Duodenal mucosa (tissue), 2 donors: ENCODE measurements at regions not wholly inside any gene's neighbourhood (a gene's known extent, or its start where the extent isn't known, plus 50 kb on each side); places are given as distances from the start of the nearest gene placed in this dataset.

Experiments used
- H3K27ac ChIP-seq: one replicate; pipeline ENCODE4 v1.7.0; 2013; ENCODE audit warnings: low read depth, low read length
- H3K27me3 ChIP-seq, 2 donors: one replicate each; pipeline ENCODE4 v1.7.0; 2013; ENCODE audit warnings: low read length in 2 of 2, control low read depth in 1 of 2; ENCODE audit not compliant: insufficient read depth in 2 of 2, control insufficient read depth in 1 of 2
- H3K36me3 ChIP-seq, 2 donors: one replicate each; pipeline ENCODE4 v1.7.0; 2013; ENCODE audit warnings: low read length in 2 of 2, control low read depth in 1 of 2; ENCODE audit not compliant: insufficient read depth in 2 of 2, control insufficient read depth in 1 of 2
- H3K4me1 ChIP-seq, 2 donors: one replicate each; pipeline ENCODE4 v1.7.0; 2013; ENCODE audit warnings: low read length in 2 of 2, control low read depth in 1 of 2; ENCODE audit not compliant: insufficient read depth in 2 of 2, control insufficient read depth in 1 of 2
- H3K4me3 ChIP-seq, 2 donors: one replicate each; pipeline ENCODE4 v1.7.0; 2013; ENCODE audit warnings: low read length in 2 of 2, low read depth in 1 of 2
- H3K9ac ChIP-seq, 2 donors: one replicate each; pipeline ENCODE4 v1.7.0; 2013; ENCODE audit warnings: low read length in 2 of 2, low read depth in 1 of 2
- H3K9me3 ChIP-seq, 2 donors: one replicate each; pipeline ENCODE4 v1.7.0; 2013; ENCODE audit warnings: low read length in 2 of 2, control low read depth in 1 of 2; ENCODE audit not compliant: control insufficient read depth in 1 of 2

- Histone ChIP-seq H3K9me3 (no peaks in the 10 kb centered on the region), H3K27ac (no peak overlapping the region), H3K4me3 (no peak overlapping the region), H3K9ac (no peak overlapping the region), H3K27me3 (no peaks in the 10 kb centered on the region), H3K4me1 (no peaks in the 10 kb centered on the region), H3K36me3 (no peaks in the 10 kb centered on the region)
Measured at GRCh38 chr10:58017719-58018367, 249.9 kb downstream of the IPMK start.

GRCh38 chr10:58016614-58017013 lies 251.1 kb downstream of the IPMK start:
- Histone ChIP-seq H3K27me3 (no peaks in the 10 kb centered on the region), H3K9me3 (no peaks in the 10 kb centered on the region), H3K4me3 (no peak overlapping the region), H3K4me1 (no peaks in the 10 kb centered on the region), H3K36me3 (no peaks in the 10 kb centered on the region), H3K9ac (no peak overlapping the region), H3K27ac (no peak overlapping the region)

GRCh38 chr10:58014436-58014835 lies 253.3 kb downstream of the IPMK start:
- H3K4me1 ChIP-seq, result no peaks in the 10 kb centered on the region
- no peak overlapping the region for H3K27ac ChIP-seq
- H3K27me3 ChIP-seq, result no peaks in the 10 kb centered on the region
- no peak overlapping the region for H3K4me3 ChIP-seq
- H3K9me3 ChIP-seq, result no peaks in the 10 kb centered on the region
- H3K9ac ChIP-seq, result no peak overlapping the region
- no peaks in the 10 kb centered on the region for H3K36me3 ChIP-seq

- Histone ChIP-seq H3K36me3 (no peaks in the 10 kb centered on the region), H3K9ac (no peak overlapping the region), H3K27ac (no peak overlapping the region), H3K4me1 (no peaks in the 10 kb centered on the region), H3K27me3 (no peaks in the 10 kb centered on the region), H3K4me3 (no peak overlapping the region), H3K9me3 (no peaks in the 10 kb centered on the region)
Measured at GRCh38 chr10:58013406-58013805, 254.3 kb downstream of the IPMK start.

- Histone ChIP-seq H3K36me3 (no peaks in the 10 kb centered on the region), H3K4me3 (no peak overlapping the region), H3K27ac (no peak overlapping the region), H3K4me1 (no peaks in the 10 kb centered on the region), H3K9me3 (no peaks in the 10 kb centered on the region), H3K9ac (no peak overlapping the region), H3K27me3 (peaks cover 0 to 6% of the 10 kb centered on the region in 2 donors)
Measured at GRCh38 chr10:58010073-58010702, 257.5 kb downstream of the IPMK start.

- no peak overlapping the region for H3K9ac ChIP-seq
- no peak overlapping the region for H3K4me3 ChIP-seq
- H3K27me3 ChIP-seq, result peaks cover 0 to 6% of the 10 kb centered on the region in 2 donors
- H3K4me1 ChIP-seq, result no peaks in the 10 kb centered on the region
- no peaks in the 10 kb centered on the region for H3K36me3 ChIP-seq
- H3K27ac ChIP-seq, result no peak overlapping the region
- no peaks in the 10 kb centered on the region for H3K9me3 ChIP-seq
Measured at GRCh38 chr10:58003945-58004344, 263.7 kb downstream of the IPMK start.

GRCh38 chr10:58001159-58001558 lies 266.5 kb downstream of the IPMK start:
- no peak overlapping the region for H3K4me3 ChIP-seq
- no peaks in the 10 kb centered on the region for H3K4me1 ChIP-seq
- no peak overlapping the region for H3K9ac ChIP-seq
- no peaks in the 10 kb centered on the region for H3K27me3 ChIP-seq
- no peaks in the 10 kb centered on the region for H3K36me3 ChIP-seq
- H3K27ac ChIP-seq, result no peak overlapping the region
- no peaks in the 10 kb centered on the region for H3K9me3 ChIP-seq

- Histone ChIP-seq H3K9me3 (no peaks in the 10 kb centered on the region), H3K4me1 (no peaks in the 10 kb centered on the region), H3K4me3 (no peak overlapping the region), H3K27ac (no peak overlapping the region), H3K27me3 (no peaks in the 10 kb centered on the region), H3K9ac (no peak overlapping the region), H3K36me3 (no peaks in the 10 kb centered on the region)
Measured at GRCh38 chr10:57996536-57996935, 271.2 kb downstream of the IPMK start.

- no peak overlapping the region for H3K4me3 ChIP-seq
- H3K9ac ChIP-seq, result no peak overlapping the region
- H3K27me3 ChIP-seq, result no peaks in the 10 kb centered on the region
- H3K36me3 ChIP-seq, result no peaks in the 10 kb centered on the region
- H3K27ac ChIP-seq, result no peak overlapping the region
- no peaks in the 10 kb centered on the region for H3K9me3 ChIP-seq
- H3K4me1 ChIP-seq, result no peaks in the 10 kb centered on the region
Measured at GRCh38 chr10:57993302-57993701, 274.4 kb downstream of the IPMK start.

GRCh38 chr10:57992321-57993077 lies 275.2 kb downstream of the IPMK start:
- no peaks in the 10 kb centered on the region for H3K9me3 ChIP-seq
- H3K27ac ChIP-seq, result no peak overlapping the region
- H3K9ac ChIP-seq, result no peak overlapping the region
- H3K27me3 ChIP-seq, result no peaks in the 10 kb centered on the region
- no peak overlapping the region for H3K4me3 ChIP-seq
- H3K36me3 ChIP-seq, result no peaks in the 10 kb centered on the region
- no peaks in the 10 kb centered on the region for H3K4me1 ChIP-seq
